Breast epithelium (tissue), 4 donors: ENCODE measurements at regions not wholly inside any gene's neighbourhood (a gene's known extent, or its start where the extent isn't known, plus 50 kb on each side); places are given as distances from the start of the nearest gene placed in this dataset.

Experiments
- DNase-seq, 2 donors: peaks; one replicate each; pipeline ENCODE4 v3.0.0-alpha.2; 2019; ENCODE audit warnings: low spot score in 2 of 2
- H3K27ac ChIP-seq, 2 donors: fragments of 200-600 bp; sonication (generic) in 1 of 2; one replicate each; pipeline ENCODE4 v1.5.1; 2016 to 2019; ENCODE audit warnings: mild to moderate bottlenecking in 1 of 2
- H3K27me3 ChIP-seq, 2 donors: fragments of 200-600 bp; sonication (generic) in 1 of 2; one replicate each; pipeline versions ENCODE4 v1.5.1 to v1.6.0; 2017 to 2019; ENCODE audit warnings: control low read depth in 1 of 2, mild to moderate bottlenecking in 1 of 2
- H3K36me3 ChIP-seq: fragments of 200-600 bp; one replicate; pipeline ENCODE4 v1.5.1; 2019
- H3K4me1 ChIP-seq, 2 donors: fragments of 200-600 bp; sonication (generic); one replicate each; pipeline ENCODE4 v1.5.1; 2016 to 2019; ENCODE audit warnings: control low read depth in 1 of 2
- H3K4me3 ChIP-seq, 3 donors: fragments of 200-600 bp; sonication (generic); 1 replicate in 2 of 3; 2 replicates in 1 of 3; pipeline ENCODE4 v1.5.1; 2016 to 2019; ENCODE audit warnings: mild to moderate bottlenecking in 3 of 3, moderate library complexity in 2 of 3
- H3K9me3 ChIP-seq, 2 donors: fragments of 200-600 bp; sonication (generic) in 1 of 2; one replicate each; pipeline ENCODE4 v1.5.1; 2016 to 2019; ENCODE audit warnings: control low read depth in 1 of 2
- CTCF ChIP-seq, 3 donors: fragments of 450-650 bp; IDR thresholded peaks; one replicate each; pipeline ENCODE4 v1.5.1; 2016 to 2017; ENCODE audit warnings: antibody characterized with exemption in 3 of 3, mild to moderate bottlenecking in 3 of 3, moderate library complexity in 3 of 3
- POLR2A ChIP-seq: fragments of 450-650 bp; IDR thresholded peaks from one replicate; pipeline ENCODE4 v1.6.1; 2016; ENCODE audit warnings: antibody characterized with exemption, mild to moderate bottlenecking, moderate library complexity
- POLR2AphosphoS5 ChIP-seq, 3 donors: sonication (generic); formaldehyde crosslinking; IDR thresholded peaks; one replicate each; pipeline ENCODE4 v1.6.1; 2017; ENCODE audit warnings: antibody characterized with exemption in 3 of 3
- intact Hi-C: fragments of 100-400 bp; cut with DNase I; formaldehyde crosslinking; loops from one replicate; pipeline ENCODE4 v1.15.1; 2023; ENCODE audit warnings: low total_unique reads

GRCh38 chrX:115896362-115896761, 274.2 kb upstream of the AGTR2 start:
- intact Hi-C loops = no loop called here
- no peak for DNase-seq
- no peaks in the 10 kb centered on the region for H3K36me3 ChIP-seq
- TF ChIP-seq CTCF (IDR thresholded peaks at IDR 0.05) (no peak), POLR2AphosphoS5 (IDR thresholded peaks at IDR 0.05) (no peak), POLR2A (no peak)
- peaks cover 0 to 16% of the 10 kb centered on the region in 2 donors for H3K27me3 ChIP-seq
- no peak overlapping the region for H3K4me3 ChIP-seq
- peaks cover 3 to 41% of the 10 kb centered on the region in 2 donors for H3K9me3 ChIP-seq
- H3K27ac ChIP-seq = no peak overlapping the region
- no peaks in the 10 kb centered on the region for H3K4me1 ChIP-seq

- peaks cover 0 to 36% of the 10 kb centered on the region in 2 donors for H3K9me3 ChIP-seq
- no peak overlapping the region for H3K27ac ChIP-seq
- intact Hi-C loops = no loop called here
- no peak for DNase-seq
- H3K4me3 ChIP-seq = no peak overlapping the region
- H3K27me3 ChIP-seq = peaks cover 0 to 22% of the 10 kb centered on the region in 2 donors
- H3K4me1 ChIP-seq = no peaks in the 10 kb centered on the region
- H3K36me3 ChIP-seq = no peaks in the 10 kb centered on the region
- TF ChIP-seq POLR2AphosphoS5 (IDR thresholded peaks at IDR 0.05) (no peak), CTCF (IDR thresholded peaks at IDR 0.05) (no peak), POLR2A (no peak)
Observed at GRCh38 chrX:115897956-115898355, 272.6 kb upstream of the AGTR2 start.

GRCh38 chrX:115898382-115899001, 272.1 kb upstream of the AGTR2 start:
- intact Hi-C loops = no loop called here
- Histone ChIP-seq H3K9me3 (peaks cover 0 to 30% of the 10 kb centered on the region in 2 donors), H3K4me3 (peak overlapping the region in 1 of 3 donors; percentile 46), H3K36me3 (no peaks in the 10 kb centered on the region), H3K27ac (no peak overlapping the region), H3K27me3 (peaks cover 0 to 27% of the 10 kb centered on the region in 2 donors), H3K4me1 (no peaks in the 10 kb centered on the region)
- peak; percentile 35 to 53 for DNase-seq
- TF ChIP-seq CTCF (IDR thresholded peaks at IDR 0.05) (peak in 2 of 3 donors; percentile 17 to 46), POLR2AphosphoS5 (IDR thresholded peaks at IDR 0.05) (peak in 2 of 3 donors; percentile 15 to 21), POLR2A (no peak)

- DNase-seq = no peak
- Histone ChIP-seq H3K9me3 (peaks cover 0 to 15% of the 10 kb centered on the region in 2 donors), H3K4me3 (no peak overlapping the region), H3K36me3 (no peaks in the 10 kb centered on the region), H3K27ac (no peak overlapping the region), H3K4me1 (no peaks in the 10 kb centered on the region), H3K27me3 (peaks cover 0 to 44% of the 10 kb centered on the region in 2 donors)
- TF ChIP-seq POLR2AphosphoS5 (IDR thresholded peaks at IDR 0.05) = no peak
- no peak for TF ChIP-seq CTCF (IDR thresholded peaks at IDR 0.05)
- no peak for TF ChIP-seq POLR2A
- intact Hi-C loops = no loop called here
Observed at GRCh38 chrX:115900425-115900824, 270.1 kb upstream of the AGTR2 start.

GRCh38 chrX:115901241-115901640, 269.3 kb upstream of the AGTR2 start:
- Histone ChIP-seq H3K9me3 (peaks cover 0 to 7% of the 10 kb centered on the region in 2 donors), H3K36me3 (no peaks in the 10 kb centered on the region), H3K4me3 (no peak overlapping the region), H3K4me1 (no peaks in the 10 kb centered on the region), H3K27me3 (peaks cover 0 to 52% of the 10 kb centered on the region in 2 donors), H3K27ac (no peak overlapping the region)
- no peak for DNase-seq
- intact Hi-C loops = no loop called here
- TF ChIP-seq CTCF (IDR thresholded peaks at IDR 0.05) = no peak
- no peak for TF ChIP-seq POLR2A
- no peak for TF ChIP-seq POLR2AphosphoS5 (IDR thresholded peaks at IDR 0.05)
